RKO (cell line): ENCODE measurements at regions not wholly inside any gene's neighbourhood (a gene's known extent, or its start where the extent isn't known, plus 50 kb on each side); places are given as distances from the start of the nearest gene placed in this dataset.

Experiments used
- DNase-seq: peaks from one replicate; pipeline ENCODE4 v3.0.0-alpha.2; 2016; ENCODE audit warnings: low spot score

DNA sequence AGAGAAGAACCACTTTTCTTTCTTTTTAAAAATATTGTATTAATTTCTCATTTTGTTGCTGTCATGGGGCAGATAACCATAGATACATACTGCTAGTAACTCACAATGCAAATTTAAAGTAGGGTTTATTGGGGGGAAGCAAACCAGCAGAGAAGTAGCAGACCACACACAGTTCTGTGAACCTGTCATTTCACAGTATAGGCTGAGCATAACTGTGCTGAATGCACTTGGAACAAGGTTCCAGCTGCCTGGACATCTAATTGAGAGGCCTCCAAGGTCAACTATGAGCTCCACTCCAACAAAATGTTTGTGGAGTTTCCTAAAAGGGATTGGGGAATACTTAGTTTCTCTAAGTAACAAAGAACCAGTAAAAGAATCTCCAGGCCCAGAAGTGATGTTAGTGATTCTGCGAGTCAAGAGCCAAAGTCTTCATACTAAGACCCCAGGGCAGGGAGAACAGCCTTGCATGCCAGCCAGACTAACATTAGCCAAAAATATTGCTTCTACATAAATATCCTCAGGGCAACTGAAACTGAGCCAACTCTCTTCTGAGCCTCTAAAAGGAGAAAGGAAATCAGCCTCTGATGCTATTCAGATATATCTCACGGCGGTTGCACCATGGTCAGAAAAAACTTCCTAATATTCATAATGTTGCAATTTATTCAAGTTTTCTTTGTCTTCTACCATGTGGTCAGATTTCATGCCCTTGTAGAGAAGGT is 856.4 kb upstream of the ALCAM start:
- no peak for DNase-seq

- no peak for DNase-seq
Observed at GRCh38 chr3:104514371-104514770, 852.3 kb upstream of the ALCAM start.

GRCh38 chr3:104514776-104515175 is 851.9 kb upstream of the ALCAM start:
- DNase-seq = no peak

GRCh38 chr3:104519068-104519467 is 847.6 kb upstream of the ALCAM start:
- DNase-seq = no peak

DNA sequence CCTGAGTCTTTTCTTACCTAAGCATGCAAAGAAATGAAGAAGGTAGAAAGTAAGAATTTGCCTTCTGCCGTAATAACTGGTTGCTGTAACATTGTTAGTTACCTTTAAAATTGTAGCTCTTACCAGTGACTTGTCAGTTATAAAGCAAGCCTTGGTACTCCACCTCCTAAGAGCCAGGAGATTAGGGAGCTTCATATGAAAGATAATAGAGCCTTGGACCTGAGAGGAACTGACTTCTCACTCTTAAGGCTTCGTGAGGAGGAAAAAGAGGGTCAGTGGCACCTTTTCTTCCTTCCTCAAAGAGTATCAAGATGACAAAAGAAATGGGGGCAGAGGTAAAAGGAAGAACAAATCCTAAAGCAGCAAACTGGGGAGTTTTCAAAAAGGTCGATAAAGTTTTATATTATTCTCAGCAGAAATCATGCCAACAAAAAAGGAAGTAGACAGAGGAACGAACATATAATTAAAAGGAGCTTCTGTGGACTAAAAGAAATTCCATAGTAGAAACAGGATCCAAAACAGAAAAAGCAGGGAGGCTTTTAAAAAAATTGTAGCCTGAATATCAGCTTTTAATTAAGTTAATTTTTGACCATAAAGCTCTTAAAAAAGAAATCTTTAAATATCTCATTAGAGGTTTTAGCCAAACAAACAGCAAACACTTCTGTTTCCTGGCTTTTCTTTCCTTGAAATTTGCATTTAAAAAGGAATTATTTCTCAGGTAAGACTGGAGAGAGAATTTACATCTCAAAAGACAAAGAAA is 847.1 kb upstream of the ALCAM start:
- no peak for DNase-seq

GRCh38 chr3:104520228-104520655 is 846.5 kb upstream of the ALCAM start:
- no peak for DNase-seq

DNA sequence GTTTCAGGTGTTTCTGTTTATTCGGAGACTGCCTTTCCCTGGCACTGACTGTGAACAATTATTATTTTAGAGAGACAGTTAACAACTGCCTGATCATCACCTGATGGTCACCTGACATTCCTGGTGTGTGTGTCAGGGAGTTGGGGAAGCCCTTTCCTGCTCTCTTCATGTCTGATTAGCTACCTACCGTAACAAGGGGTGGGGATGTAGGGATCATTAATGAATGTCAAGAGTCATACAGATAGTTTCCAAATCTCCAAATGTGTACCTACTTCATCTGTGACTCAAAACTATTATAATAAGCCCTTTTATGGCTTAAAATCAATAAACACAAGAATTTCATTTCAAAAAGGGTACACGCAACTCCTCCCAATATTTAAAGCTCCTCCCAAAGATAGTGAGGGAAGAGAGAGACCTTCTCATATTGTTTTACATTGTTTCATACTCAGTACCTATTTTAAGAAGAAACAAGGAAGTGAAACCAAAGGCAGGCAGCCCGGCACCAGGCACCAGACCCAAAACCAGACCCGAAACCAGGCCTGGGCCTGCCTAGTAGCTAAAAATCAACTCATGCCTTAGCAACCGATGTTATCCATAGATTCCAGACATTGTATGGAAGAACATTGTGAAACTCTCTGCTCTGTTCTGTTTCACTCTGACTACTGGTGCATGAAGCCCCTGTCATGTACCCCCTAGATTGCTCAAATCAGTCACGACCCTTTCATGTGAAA is 844.9 kb upstream of the ALCAM start:
- no peak for DNase-seq

DNA sequence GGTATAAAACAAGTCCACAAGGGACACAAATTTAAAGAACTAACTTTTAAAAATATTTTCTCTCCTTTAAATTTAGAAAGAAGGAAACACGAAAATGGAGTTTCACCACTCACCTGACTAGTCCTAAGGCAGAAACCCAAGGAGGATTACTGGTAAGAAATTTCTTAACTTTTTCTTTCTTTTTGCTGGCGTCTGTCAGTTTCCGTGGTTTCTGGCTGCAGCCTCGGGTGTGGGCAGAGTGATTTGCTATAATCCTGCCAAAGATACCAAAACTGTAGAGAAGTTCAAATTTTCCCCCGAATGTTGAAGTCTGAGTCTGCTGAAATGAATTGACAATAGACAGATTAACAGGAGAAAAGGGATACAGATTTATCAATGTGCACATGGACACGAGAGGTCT is 843.6 kb upstream of the ALCAM start:
- DNase-seq = no peak

DNA sequence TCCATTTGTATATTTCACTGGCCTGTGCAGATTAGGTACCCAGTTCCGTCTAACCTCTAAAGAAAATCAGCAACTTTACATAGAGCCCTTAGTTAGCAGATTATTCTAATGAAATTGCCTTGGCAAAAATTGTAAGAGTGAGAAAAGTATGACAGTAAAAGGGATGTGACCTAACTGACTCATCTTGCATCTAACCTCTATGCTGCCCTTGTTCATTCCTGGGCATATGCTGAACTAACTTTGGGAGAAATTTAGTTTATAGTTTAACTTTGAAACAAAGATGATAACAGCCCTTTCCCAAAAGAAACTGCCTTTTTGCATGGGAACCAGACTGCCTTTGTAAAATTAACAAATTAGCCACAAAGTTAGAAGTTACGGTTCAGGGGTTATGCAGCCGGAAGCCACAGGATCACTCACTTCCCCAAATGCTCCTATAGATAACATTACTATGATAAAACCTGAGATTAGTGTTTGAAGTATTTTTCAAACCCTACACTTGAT is 839.8 kb upstream of the ALCAM start:
- DNase-seq = no peak

- DNase-seq = no peak
Observed at GRCh38 chr3:104530934-104531333, 835.8 kb upstream of the ALCAM start.

DNA sequence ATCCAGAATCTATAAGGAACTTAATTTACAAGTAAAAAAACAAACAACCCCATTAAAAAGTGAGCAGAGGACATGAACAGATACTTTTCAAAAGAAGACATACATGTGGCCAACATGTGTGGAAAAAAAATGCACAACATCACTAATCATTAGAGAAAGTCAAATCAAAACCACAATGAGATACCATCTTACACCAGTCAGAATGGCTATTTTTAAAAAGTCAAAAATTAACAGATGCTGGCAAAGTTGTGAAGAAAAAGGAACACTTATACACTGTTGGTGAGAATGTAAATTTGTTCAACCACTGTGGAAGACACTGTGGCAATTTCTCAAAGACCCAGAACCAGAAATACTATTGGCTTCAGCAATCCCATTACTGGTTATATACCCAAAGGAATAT is 830.0 kb upstream of the ALCAM start:
- DNase-seq = no peak

GRCh38 chr3:104537323-104537722 is 829.4 kb upstream of the ALCAM start:
- no peak for DNase-seq

GRCh38 chr3:104546301-104546700 is 820.4 kb upstream of the ALCAM start:
- no peak for DNase-seq

- no peak for DNase-seq
Observed at GRCh38 chr3:104547031-104547430, 819.7 kb upstream of the ALCAM start.

DNA sequence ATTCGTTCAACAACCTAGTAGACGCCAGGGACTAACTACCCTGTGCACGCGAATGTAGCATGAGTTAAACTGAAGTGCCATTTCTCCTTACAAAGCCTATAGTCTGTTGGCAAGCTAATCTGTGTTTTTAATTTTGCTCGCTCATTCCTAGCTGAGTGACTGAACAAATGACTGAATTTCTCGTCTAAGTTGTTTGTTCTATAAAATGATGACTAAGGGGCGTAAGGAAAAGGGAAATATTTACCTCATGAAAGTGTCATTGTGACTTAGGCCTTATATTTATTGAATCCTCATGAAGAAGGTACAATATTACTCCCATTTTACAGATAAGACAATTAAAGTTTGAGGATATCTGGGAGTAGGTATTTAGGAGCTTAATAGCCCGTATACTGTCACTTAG is 818.3 kb upstream of the ALCAM start:
- no peak for DNase-seq

DNA sequence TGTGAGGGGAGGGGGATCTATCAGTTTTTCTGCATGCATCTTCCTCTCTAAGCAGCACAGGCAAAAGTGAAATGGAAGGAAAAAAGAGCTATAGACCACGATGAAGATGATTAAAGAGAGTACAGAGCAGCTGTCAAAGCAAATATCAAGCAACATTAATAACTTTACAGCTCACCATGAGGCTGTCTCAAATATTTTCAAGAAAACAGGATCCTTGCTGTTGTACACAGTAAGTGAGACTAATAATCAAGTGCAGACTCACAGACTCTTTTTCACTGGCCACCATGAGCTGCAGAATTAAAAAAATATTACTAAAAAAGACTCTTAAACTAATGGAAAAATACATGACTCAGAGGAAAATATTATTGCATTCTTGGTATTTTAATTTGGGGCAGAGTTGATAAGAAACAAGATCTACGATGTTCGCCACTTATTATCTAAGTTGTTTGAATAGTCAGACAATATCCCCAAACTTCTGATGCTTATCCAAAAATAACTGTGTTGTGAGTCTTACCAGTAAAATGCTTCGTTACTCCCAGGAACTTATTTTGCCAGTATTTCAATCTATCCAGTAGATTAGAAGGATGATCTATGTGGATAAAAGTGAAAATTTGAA is 817.5 kb upstream of the ALCAM start:
- no peak for DNase-seq

GRCh38 chr3:104553121-104553520 is 813.6 kb upstream of the ALCAM start:
- no peak for DNase-seq

DNA sequence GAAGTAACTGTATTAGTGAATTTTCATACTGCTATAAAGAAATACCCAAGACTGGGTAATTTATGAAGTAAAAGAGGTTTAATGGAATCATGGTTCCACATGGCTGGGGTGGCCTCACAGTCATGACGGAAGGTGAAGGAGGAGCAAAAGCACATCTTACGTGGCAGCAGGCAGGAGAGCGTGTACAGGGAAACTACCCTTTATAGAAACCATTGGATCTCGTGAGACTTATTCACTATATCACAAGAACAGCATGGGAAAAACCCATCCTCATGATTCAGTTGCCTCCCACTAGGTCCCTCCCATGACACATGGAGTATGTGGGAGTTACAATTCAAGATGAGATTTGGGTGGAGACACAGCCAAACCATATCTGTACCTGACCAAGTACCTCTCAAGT is 812.3 kb upstream of the ALCAM start:
- no peak for DNase-seq

- DNase-seq = no peak
Observed at GRCh38 chr3:104555728-104556127, 811.0 kb upstream of the ALCAM start.

- no peak for DNase-seq
Observed at GRCh38 chr3:104556372-104557078, 810.2 kb upstream of the ALCAM start.

DNA sequence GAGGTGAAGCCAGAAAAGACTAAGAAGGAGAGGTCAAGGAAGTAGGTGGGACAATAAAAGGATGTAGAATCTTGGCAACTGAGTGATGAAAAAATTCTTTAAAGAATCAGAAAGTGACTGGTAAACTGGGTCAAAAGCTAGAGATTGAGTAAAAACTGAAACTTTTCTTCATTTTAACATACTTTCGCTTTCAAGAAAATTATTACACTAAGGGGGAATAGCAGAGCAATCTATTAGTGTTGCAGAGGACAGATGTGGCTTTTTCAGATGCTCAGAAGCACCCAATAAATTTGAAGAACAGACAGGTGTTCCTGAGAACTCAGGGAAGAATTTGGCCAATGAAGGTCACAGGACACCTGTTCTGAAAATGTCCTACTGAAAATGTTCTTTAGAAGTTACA is 805.4 kb upstream of the ALCAM start:
- no peak for DNase-seq
